ENCODE measurements at regions not wholly inside any gene's neighbourhood (a gene's known extent, or its start where the extent isn't known, plus 50 kb on each side); places are given as distances from the start of the nearest gene placed in this dataset.

DNA sequence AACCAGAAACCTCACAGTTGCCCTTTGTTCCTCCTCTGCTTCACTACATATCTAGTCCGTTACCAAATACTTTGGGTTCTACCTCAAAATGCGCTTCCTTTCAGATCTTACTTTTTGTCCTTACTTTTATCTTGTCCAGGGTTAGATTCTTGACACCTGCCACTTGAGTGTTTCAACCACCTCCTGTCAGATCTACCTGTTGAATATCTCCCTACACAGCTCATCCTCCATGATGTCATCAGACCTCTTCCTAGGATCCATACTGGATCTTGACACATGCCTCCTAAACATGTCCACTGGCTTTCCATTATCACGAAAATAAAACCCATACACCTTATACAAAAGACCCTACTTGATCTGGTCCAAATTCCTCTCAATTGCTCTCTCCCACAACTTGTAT, 125.2 kb upstream of the SLC24A2 start:
- H3K27ac ChIP-seq (ENCODE audit: low read depth, low read length), result no peak overlapping the region
- H2BK5ac ChIP-seq (ENCODE audit: low read depth, low read length), result no peak overlapping the region
- H3K4ac ChIP-seq (replicated peaks; ENCODE audit: insufficient read length, low read depth, low read length), result no peak overlapping the region
- no peaks in the 10 kb centered on the region for H3K9me3 ChIP-seq (ENCODE audit: insufficient read depth in 2 of 2, low read depth in 1 of 2, low read length in 1 of 2)
- no peak overlapping the region for H3K4me2 ChIP-seq (ENCODE audit: insufficient read depth in 1 of 2, low read depth in 2 of 2, low read length in 2 of 2)
- no peaks in the 10 kb centered on the region for H3K4me1 ChIP-seq (replicated peaks in 1 of 4; ENCODE audit: control insufficient read depth in 3 of 4, insufficient read depth in 4 of 4, low read length in 3 of 4)
- no peak overlapping the region for H2BK120ac ChIP-seq (replicated peaks; ENCODE audit: low read depth, low read length)
- no peak overlapping the region for H3K14ac ChIP-seq (ENCODE audit: insufficient read length)
- H2AFZ ChIP-seq (ENCODE audit: low read length), result no peak overlapping the region
- H3K23me2 ChIP-seq (ENCODE audit: low read depth, low read length), result no peaks in the 10 kb centered on the region
- H4K91ac ChIP-seq (replicated peaks; ENCODE audit: insufficient read length, low read length), result no peak overlapping the region
- H2BK15ac ChIP-seq (ENCODE audit: low read length), result no peak overlapping the region
- no peak overlapping the region for H2AK5ac ChIP-seq (ENCODE audit: low read depth, low read length)
- FAIRE-seq, result no peak
- H4K20me1 ChIP-seq (replicated peaks in 1 of 2; ENCODE audit: control insufficient read depth in 1 of 2, insufficient read depth in 2 of 2, low read length in 2 of 2), result no peaks in the 10 kb centered on the region
- WGBS, 2 experiments (ENCODE audit: extremely low coverage in 1 of 2, insufficient coverage in 1 of 2, insufficient read length in 1 of 2, insufficient replicate concordance in 2 of 2, low coverage in 1 of 2, low lambda C conversion rate in 2 of 2, missing lambda C conversion rate in 1 of 2), result 85% methylated on average over 3 of the region's 3 CpGs; no CpG with 5 or more reads in 1 of the 2 experiments
- no peak overlapping the region for H3K56ac ChIP-seq (replicated peaks; ENCODE audit: insufficient read length, low read depth, low read length)
- no peak overlapping the region for H3K9ac ChIP-seq (replicated peaks in 1 of 4; ENCODE audit: extremely low read depth in 1 of 4, low read depth in 3 of 4, low read length in 3 of 4)
- no peak overlapping the region for H2BK20ac ChIP-seq (ENCODE audit: low read length)
- H3K79me1 ChIP-seq (ENCODE audit: low read depth, low read length), result no peaks in the 10 kb centered on the region; the same call in 1 of the 2 replicates
- H3K36me3 ChIP-seq (ENCODE audit: control insufficient read depth in 2 of 4, insufficient read depth in 4 of 4, low read length in 3 of 4), result no peaks in the 10 kb centered on the region
- ChIA-PET POLR2A (ENCODE audit: partially characterized antibody) (no interaction called here), CTCF (ENCODE audit: partially characterized antibody) (interaction anchor here (0.9 kb wide), 1 partner anchor 285 kb away, joined by 3 read pairs; no protein-coding TSS in a partner anchor)
- TF ChIP-seq SUZ12 (IDR thresholded peaks at IDR 0.05; ENCODE audit: low read length), result no peak
- H3K18ac ChIP-seq (ENCODE audit: extremely low read depth, low read length), result no peak overlapping the region
- H3K23ac ChIP-seq (ENCODE audit: insufficient read length), result no peak overlapping the region
- H3K79me2 ChIP-seq (ENCODE audit: control insufficient read depth in 1 of 2, insufficient read depth in 2 of 2, low read length in 2 of 2), result no peaks in the 10 kb centered on the region
- no peak overlapping the region for H4K5ac ChIP-seq (ENCODE audit: insufficient read length, low read depth, low read length)
- H4K8ac ChIP-seq (ENCODE audit: extremely low read depth, insufficient read depth, low read length), result no peak overlapping the region
- H2BK12ac ChIP-seq (ENCODE audit: low read depth, low read length), result no peak overlapping the region
- no peaks in the 10 kb centered on the region for H3K27me3 ChIP-seq (replicated peaks in 1 of 4; ENCODE audit: control insufficient read depth in 3 of 4, extremely low read depth in 1 of 4, insufficient read depth in 3 of 4, low read length in 3 of 4)
- no peak overlapping the region for H3K4me3 ChIP-seq (ENCODE audit: extremely low read depth in 1 of 4, insufficient read depth in 2 of 4, low read depth in 3 of 4, low read length in 4 of 4)
- DNase-seq (ENCODE audit: low read depth in 1 of 2, low spot score in 2 of 2), result no peak

Data from H1 (cell line).